ENCODE measurements at regions not wholly inside any gene's neighbourhood (a gene's known extent, or its start where the extent isn't known, plus 50 kb on each side); places are given as distances from the start of the nearest gene placed in this dataset.

GRCh38 chr9:7451062-7451461, 348.5 kb downstream of the DMAC1 start:
- no peak overlapping the region for H3K4me2 ChIP-seq (ENCODE audit: extremely low read depth, insufficient read depth, low read length)

GRCh38 chr9:7443541-7443940, 356.0 kb downstream of the DMAC1 start:
- peak; percentile 15 to 23 for DNase-seq (ENCODE audit: low read depth in 2 of 2)
- Histone ChIP-seq H3K4me3 (replicated peaks in 1 of 4; ENCODE audit: control extremely low read depth in 1 of 4, insufficient read depth in 1 of 4, low read depth in 3 of 4, low read length in 4 of 4) (no peak overlapping the region), H3K4me1 (ENCODE audit: control insufficient read depth, extremely low read depth, insufficient read depth, low read length) (no peaks in the 10 kb centered on the region), H3K36me3 (ENCODE audit: control insufficient read depth, insufficient read depth, low read length) (no peaks in the 10 kb centered on the region), H3K27me3 (ENCODE audit: control insufficient read depth, insufficient read depth, low read length) (no peaks in the 10 kb centered on the region), H3K79me2 (ENCODE audit: control insufficient read depth, insufficient read depth, low read length) (no peaks in the 10 kb centered on the region), H3K4me2 (ENCODE audit: extremely low read depth, insufficient read depth, low read length) (no peak overlapping the region), H3K9ac (ENCODE audit: insufficient read depth, low read length) (no peak overlapping the region), H3K27ac (ENCODE audit: insufficient read depth, low read length) (no peak overlapping the region), H3K9me3 (ENCODE audit: control insufficient read depth, insufficient read depth, low read depth, low read length) (no peaks in the 10 kb centered on the region), H2AFZ (ENCODE audit: low read length) (no peak overlapping the region), H4K20me1 (ENCODE audit: control insufficient read depth, extremely low read depth, insufficient read depth, low read length) (no peaks in the 10 kb centered on the region)
- TF ChIP-seq CTCF (conservative IDR thresholded peaks at IDR 0.05 in 1 of 2, IDR thresholded peaks at IDR 0.05 in 1 of 2; ENCODE audit: low read depth in 1 of 2, low read length in 2 of 2), result no peak
- no peak for TF ChIP-seq EZH2 (IDR thresholded peaks at IDR 0.05; ENCODE audit: low read length, missing control alignments)

More at GRCh38 chr9:7451062-7451461, 348.5 kb downstream of the DMAC1 start:
- Histone ChIP-seq H4K20me1 (ENCODE audit: control insufficient read depth, extremely low read depth, insufficient read depth, low read length) (no peaks in the 10 kb centered on the region), H3K9me3 (ENCODE audit: control insufficient read depth, insufficient read depth, low read depth, low read length) (no peaks in the 10 kb centered on the region), H3K79me2 (ENCODE audit: control insufficient read depth, insufficient read depth, low read length) (no peaks in the 10 kb centered on the region), H3K4me3 (replicated peaks in 1 of 4; ENCODE audit: control extremely low read depth in 1 of 4, insufficient read depth in 1 of 4, low read depth in 3 of 4, low read length in 4 of 4) (no peak overlapping the region), H3K4me1 (ENCODE audit: control insufficient read depth, extremely low read depth, insufficient read depth, low read length) (no peaks in the 10 kb centered on the region), H3K27me3 (ENCODE audit: control insufficient read depth, insufficient read depth, low read length) (no peaks in the 10 kb centered on the region), H3K27ac (ENCODE audit: insufficient read depth, low read length) (no peak overlapping the region), H3K36me3 (ENCODE audit: control insufficient read depth, insufficient read depth, low read length) (no peaks in the 10 kb centered on the region), H3K9ac (ENCODE audit: insufficient read depth, low read length) (no peak overlapping the region), H2AFZ (ENCODE audit: low read length) (no peak overlapping the region)
- TF ChIP-seq EZH2 (IDR thresholded peaks at IDR 0.05; ENCODE audit: low read length, missing control alignments), result no peak
- no peak for TF ChIP-seq CTCF (conservative IDR thresholded peaks at IDR 0.05 in 1 of 2, IDR thresholded peaks at IDR 0.05 in 1 of 2; ENCODE audit: low read depth in 1 of 2, low read length in 2 of 2)
- no peak for DNase-seq (ENCODE audit: low read depth in 2 of 2)

- no peak overlapping the region for H3K9ac ChIP-seq (ENCODE audit: insufficient read depth, low read length)
- no peaks in the 10 kb centered on the region for H3K4me1 ChIP-seq (ENCODE audit: control insufficient read depth, extremely low read depth, insufficient read depth, low read length)
- H3K27me3 ChIP-seq (ENCODE audit: control insufficient read depth, insufficient read depth, low read length), result no peaks in the 10 kb centered on the region
- no peak overlapping the region for H3K4me3 ChIP-seq (replicated peaks in 1 of 4; ENCODE audit: control extremely low read depth in 1 of 4, insufficient read depth in 1 of 4, low read depth in 3 of 4, low read length in 4 of 4)
- no peaks in the 10 kb centered on the region for H3K36me3 ChIP-seq (ENCODE audit: control insufficient read depth, insufficient read depth, low read length)
- no peak overlapping the region for H2AFZ ChIP-seq (ENCODE audit: low read length)
- DNase-seq (ENCODE audit: low read depth in 2 of 2), result peak; percentile 60 to 88
- no peaks in the 10 kb centered on the region for H3K9me3 ChIP-seq (ENCODE audit: control insufficient read depth, insufficient read depth, low read depth, low read length)
- H3K4me2 ChIP-seq (ENCODE audit: extremely low read depth, insufficient read depth, low read length), result no peak overlapping the region
- H4K20me1 ChIP-seq (ENCODE audit: control insufficient read depth, extremely low read depth, insufficient read depth, low read length), result no peaks in the 10 kb centered on the region
- TF ChIP-seq CTCF (conservative IDR thresholded peaks at IDR 0.05 in 1 of 2, IDR thresholded peaks at IDR 0.05 in 1 of 2; ENCODE audit: low read depth in 1 of 2, low read length in 2 of 2), result no peak
- no peak for TF ChIP-seq EZH2 (IDR thresholded peaks at IDR 0.05; ENCODE audit: low read length, missing control alignments)
- H3K27ac ChIP-seq (ENCODE audit: insufficient read depth, low read length), result no peak overlapping the region
- no peaks in the 10 kb centered on the region for H3K79me2 ChIP-seq (ENCODE audit: control insufficient read depth, insufficient read depth, low read length)
Measured at GRCh38 chr9:7439355-7439995, 360.1 kb downstream of the DMAC1 start.

All from fibroblast of lung (primary cell).